ENCODE measurements at regions not wholly inside any gene's neighbourhood (a gene's known extent, or its start where the extent isn't known, plus 50 kb on each side); places are given as distances from the start of the nearest gene placed in this dataset.

DNA sequence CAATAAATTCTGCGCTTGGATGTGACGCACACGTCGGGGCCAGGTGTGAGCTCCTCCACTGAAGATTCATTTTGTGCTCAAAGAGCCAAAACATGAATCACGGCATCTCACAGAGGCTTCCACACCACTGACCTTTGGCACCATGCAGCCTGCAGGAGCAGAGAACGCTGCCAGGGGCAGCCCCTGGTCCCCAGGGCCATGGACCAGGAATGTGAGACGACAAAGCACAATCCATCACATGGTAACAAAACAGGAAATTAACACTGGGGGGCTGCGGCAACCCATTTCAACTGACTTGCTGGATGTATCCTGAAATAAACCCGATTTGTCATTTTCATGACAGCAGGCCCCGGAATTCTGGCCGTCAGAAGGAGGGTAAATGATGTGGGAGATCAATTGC is 167.5 kb upstream of the IGF1R start:
- no peak for TF ChIP-seq CTCF (conservative IDR thresholded peaks at IDR 0.05)
- TF ChIP-seq ZFX (IDR thresholded peaks at IDR 0.05) = no peak
